Nephron (organoid): ENCODE measurements at regions not wholly inside any gene's neighbourhood (a gene's known extent, or its start where the extent isn't known, plus 50 kb on each side); places are given as distances from the start of the nearest gene placed in this dataset.

Experiments
- H3K27ac Mint-ChIP-seq, 3 experiments: 2 replicates each; pipeline ENCODE4 v1.8.0; 2020; ENCODE audit warnings: mixed read lengths in 3 of 3, mild to moderate bottlenecking in 2 of 3, moderate library complexity in 1 of 3
- H3K27me3 Mint-ChIP-seq: 2 replicates; pipeline ENCODE4 v1.8.0; 2021; ENCODE audit warnings: low read depth, mild to moderate bottlenecking, moderate library complexity, mixed read lengths
- H3K36me3 Mint-ChIP-seq: 2 replicates; pipeline ENCODE4 v1.8.0; 2020; ENCODE audit warnings: low read depth, mixed read lengths
- H3K4me1 Mint-ChIP-seq: 2 replicates; pipeline ENCODE4 v1.8.0; 2020; ENCODE audit warnings: mixed read lengths
- H3K4me3 Mint-ChIP-seq, 3 experiments: 2 replicates each; pipeline ENCODE4 v1.8.0; 2020; ENCODE audit warnings: mild to moderate bottlenecking in 3 of 3, mixed read lengths in 3 of 3, moderate library complexity in 2 of 3
- H3K9me3 Mint-ChIP-seq: 2 replicates; pipeline ENCODE4 v1.8.0; 2020; ENCODE audit warnings: mixed read lengths
- CTCF ChIP-seq, 3 experiments: fragments of 200-600 bp; sonication (generic); IDR thresholded peaks; one replicate each; pipeline ENCODE4 v1.5.0; 2021; ENCODE audit warnings: antibody characterized with exemption in 3 of 3; ENCODE audit not compliant: unreplicated experiment in 3 of 3

GRCh38 chr5:107269256-107269655, 401.5 kb downstream of the EFNA5 start:
- H3K4me1 Mint-ChIP-seq: no peaks in the 10 kb centered on the region
- H3K27me3 Mint-ChIP-seq: peaks cover 4% of the 10 kb centered on the region
- H3K36me3 Mint-ChIP-seq: no peaks in the 10 kb centered on the region
- H3K27ac Mint-ChIP-seq: no peak overlapping the region
- no peak for TF ChIP-seq CTCF (IDR thresholded peaks at IDR 0.05; ENCODE audit: unreplicated experiment in 3 of 3)
- H3K4me3 Mint-ChIP-seq: no peak overlapping the region
- H3K9me3 Mint-ChIP-seq: no peaks in the 10 kb centered on the region

GRCh38 chr5:107268241-107268640, 402.5 kb downstream of the EFNA5 start:
- no peak for TF ChIP-seq CTCF (IDR thresholded peaks at IDR 0.05; ENCODE audit: unreplicated experiment in 3 of 3)
- no peaks in the 10 kb centered on the region for H3K4me1 Mint-ChIP-seq
- no peak overlapping the region for H3K27ac Mint-ChIP-seq
- no peak overlapping the region for H3K4me3 Mint-ChIP-seq
- H3K27me3 Mint-ChIP-seq: peaks cover 4% of the 10 kb centered on the region
- no peaks in the 10 kb centered on the region for H3K9me3 Mint-ChIP-seq
- H3K36me3 Mint-ChIP-seq: no peaks in the 10 kb centered on the region

GRCh38 chr5:107266100-107266499, 404.6 kb downstream of the EFNA5 start:
- Mint-ChIP-seq H3K9me3 (peaks cover 7% of the 10 kb centered on the region), H3K4me1 (no peaks in the 10 kb centered on the region), H3K36me3 (peaks cover 3% of the 10 kb centered on the region), H3K27ac (no peak overlapping the region), H3K4me3 (no peak overlapping the region), H3K27me3 (peaks cover 4% of the 10 kb centered on the region)
- no peak for TF ChIP-seq CTCF (IDR thresholded peaks at IDR 0.05; ENCODE audit: unreplicated experiment in 3 of 3)

- peaks cover 12% of the 10 kb centered on the region for H3K9me3 Mint-ChIP-seq
- peaks cover 3% of the 10 kb centered on the region for H3K36me3 Mint-ChIP-seq
- no peak overlapping the region for H3K27ac Mint-ChIP-seq
- peaks cover 7% of the 10 kb centered on the region for H3K27me3 Mint-ChIP-seq
- H3K4me3 Mint-ChIP-seq: no peak overlapping the region
- no peaks in the 10 kb centered on the region for H3K4me1 Mint-ChIP-seq
- TF ChIP-seq CTCF (IDR thresholded peaks at IDR 0.05; ENCODE audit: unreplicated experiment in 3 of 3): no peak
Measured at GRCh38 chr5:107265193-107265592, 405.5 kb downstream of the EFNA5 start.

- Mint-ChIP-seq H3K4me3 (no peak overlapping the region), H3K36me3 (peaks cover 3% of the 10 kb centered on the region), H3K9me3 (peaks cover 20% of the 10 kb centered on the region), H3K27ac (no peak overlapping the region), H3K27me3 (peaks cover 4% of the 10 kb centered on the region), H3K4me1 (no peaks in the 10 kb centered on the region)
- no peak for TF ChIP-seq CTCF (IDR thresholded peaks at IDR 0.05; ENCODE audit: unreplicated experiment in 3 of 3)
Measured at GRCh38 chr5:107263387-107264018, 407.2 kb downstream of the EFNA5 start.

DNA sequence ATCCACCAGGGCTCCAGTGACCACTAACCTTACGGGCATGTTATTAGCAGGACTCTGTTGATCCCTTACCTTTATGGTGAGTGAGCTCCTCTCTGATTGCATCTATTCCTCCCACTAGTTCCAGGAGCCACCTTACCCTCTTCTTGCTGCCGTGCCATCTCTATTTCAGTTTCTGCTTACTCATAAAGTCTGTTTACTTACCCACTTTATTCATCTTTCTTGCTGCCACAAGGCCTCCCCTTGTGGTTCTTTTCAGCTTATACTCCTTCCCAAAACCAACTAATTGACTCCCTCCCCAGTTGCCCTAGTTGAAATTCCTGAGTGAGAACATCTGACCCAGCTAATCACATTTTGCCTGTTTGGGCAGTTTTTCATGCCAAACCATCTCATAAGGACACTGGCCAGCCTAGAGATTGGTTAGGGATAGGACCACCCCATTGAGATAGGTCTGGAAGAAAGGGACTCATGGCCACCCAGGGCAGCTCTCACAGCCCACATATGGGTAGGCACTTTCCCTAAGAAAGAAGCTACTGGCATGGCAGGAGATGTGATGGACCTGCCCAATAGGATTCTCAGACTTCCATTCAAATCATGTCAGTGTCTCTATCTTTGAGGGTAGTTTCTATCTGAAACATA, 412.7 kb downstream of the EFNA5 start:
- Mint-ChIP-seq H3K4me1 (peaks cover 21% of the 10 kb centered on the region), H3K36me3 (peaks cover 3% of the 10 kb centered on the region), H3K4me3 (no peak overlapping the region), H3K9me3 (peaks cover 24% of the 10 kb centered on the region), H3K27ac (no peak overlapping the region), H3K27me3 (peaks cover 8% of the 10 kb centered on the region)
- TF ChIP-seq CTCF (IDR thresholded peaks at IDR 0.05; ENCODE audit: unreplicated experiment in 3 of 3): no peak
